ENCODE measurements at regions not wholly inside any gene's neighbourhood (a gene's known extent, or its start where the extent isn't known, plus 50 kb on each side); places are given as distances from the start of the nearest gene placed in this dataset.
"Not testable (repeated sequence)": the region's sequence is repeated elsewhere in the genome, so short reads cannot be mapped to it uniquely, and the experiment has no call there.

DNA sequence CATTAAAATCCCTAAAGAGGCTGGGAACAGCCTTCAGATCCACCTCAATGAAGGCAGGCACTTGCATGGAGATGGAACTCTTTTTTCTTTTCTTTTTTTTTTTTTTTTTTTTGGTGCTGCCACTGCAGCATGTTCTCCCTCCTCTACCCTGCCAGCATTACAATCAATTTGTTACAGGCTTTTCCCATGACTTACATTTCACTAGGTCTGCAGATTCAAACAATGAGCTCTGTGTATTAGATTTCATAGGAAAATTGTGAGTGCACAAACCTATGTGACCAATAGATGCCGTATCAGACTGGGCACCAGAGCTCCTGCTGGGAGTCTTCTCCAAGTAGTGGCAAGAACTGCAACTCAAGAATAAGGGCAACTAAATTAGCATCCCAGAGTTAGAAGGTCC lies 63.8 kb upstream of the GABRQ start:
- POLR2A ChIA-PET = no interaction called here
- H3K27me3 Mint-ChIP-seq (ENCODE audit: low read depth) = peaks cover 4% of the 10 kb centered on the region; the same call in 1 of the 2 replicates
- H3K4me3 Mint-ChIP-seq = no peak overlapping the region
- H3K9me3 Mint-ChIP-seq = no peaks in the 10 kb centered on the region
- no peak for ATAC-seq
- CTCF ChIA-PET = no interaction called here
- DNase-seq (ENCODE audit: low spot score) = no peak
- H3K4me1 Mint-ChIP-seq = no peaks in the 10 kb centered on the region
- TF ChIP-seq, protein P1, sequence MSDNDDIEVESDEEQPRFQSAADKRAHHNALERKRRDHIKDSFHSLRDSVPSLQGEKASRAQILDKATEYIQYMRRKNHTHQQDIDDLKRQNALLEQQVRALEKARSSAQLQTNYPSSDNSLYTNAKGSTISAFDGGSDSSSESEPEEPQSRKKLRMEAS (CRISPR knock-in tag; IDR thresholded peaks at IDR 0.05) = no peak
- no peaks in the 10 kb centered on the region for H3K36me3 Mint-ChIP-seq
- H3K27ac Mint-ChIP-seq = no peak overlapping the region

- Mint-ChIP-seq H3K27me3 (ENCODE audit: low read depth) (peaks cover 3% of the 10 kb centered on the region), H3K4me3 (no peak overlapping the region), H3K36me3 (no peaks in the 10 kb centered on the region), H3K27ac (no peak overlapping the region), H3K4me1 (no peaks in the 10 kb centered on the region), H3K9me3 (peaks cover 6% of the 10 kb centered on the region)
- no peak for ATAC-seq
- ChIA-PET CTCF (no interaction called here), POLR2A (no interaction called here)
- DNase-seq (ENCODE audit: low spot score) = no peak
- TF ChIP-seq CDX4 (CRISPR knock-in tag; IDR thresholded peaks at IDR 0.05; ENCODE audit: borderline replicate concordance) (no peak), ZBTB21 (CRISPR knock-in tag; IDR thresholded peaks at IDR 0.05; ENCODE audit: borderline replicate concordance) (no peak), TEAD4 (CRISPR knock-in tag; IDR thresholded peaks at IDR 0.05) (no peak), SMAD4 (CRISPR knock-in tag; IDR thresholded peaks at IDR 0.05) (no peak), AFF4 (CRISPR knock-in tag; IDR thresholded peaks at IDR 0.05; ENCODE audit: borderline replicate concordance) (no peak), ZNF396 (CRISPR knock-in tag; IDR thresholded peaks at IDR 0.05; ENCODE audit: borderline replicate concordance) (no peak), IRF2 (CRISPR knock-in tag; IDR thresholded peaks at IDR 0.05; ENCODE audit: borderline replicate concordance, low read depth) (no peak), ZNF263 (CRISPR knock-in tag; IDR thresholded peaks at IDR 0.05; ENCODE audit: low read depth) (no peak), E2F5 (CRISPR knock-in tag; IDR thresholded peaks at IDR 0.05) (no peak), TEAD1 (CRISPR knock-in tag; IDR thresholded peaks at IDR 0.05) (no peak), NR3C1 (CRISPR knock-in tag; conservative IDR thresholded peaks at IDR 0.05; ENCODE audit: low read depth) (no peak), ZNF219 (CRISPR knock-in tag; IDR thresholded peaks at IDR 0.05; ENCODE audit: borderline replicate concordance) (no peak)
- TF ChIP-seq, protein P2, sequence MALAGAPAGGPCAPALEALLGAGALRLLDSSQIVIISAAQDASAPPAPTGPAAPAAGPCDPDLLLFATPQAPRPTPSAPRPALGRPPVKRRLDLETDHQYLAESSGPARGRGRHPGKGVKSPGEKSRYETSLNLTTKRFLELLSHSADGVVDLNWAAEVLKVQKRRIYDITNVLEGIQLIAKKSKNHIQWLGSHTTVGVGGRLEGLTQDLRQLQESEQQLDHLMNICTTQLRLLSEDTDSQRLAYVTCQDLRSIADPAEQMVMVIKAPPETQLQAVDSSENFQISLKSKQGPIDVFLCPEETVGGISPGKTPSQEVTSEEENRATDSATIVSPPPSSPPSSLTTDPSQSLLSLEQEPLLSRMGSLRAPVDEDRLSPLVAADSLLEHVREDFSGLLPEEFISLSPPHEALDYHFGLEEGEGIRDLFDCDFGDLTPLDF (CRISPR knock-in tag; IDR thresholded peaks at IDR 0.05) = no peak
- TF ChIP-seq, protein P3, sequence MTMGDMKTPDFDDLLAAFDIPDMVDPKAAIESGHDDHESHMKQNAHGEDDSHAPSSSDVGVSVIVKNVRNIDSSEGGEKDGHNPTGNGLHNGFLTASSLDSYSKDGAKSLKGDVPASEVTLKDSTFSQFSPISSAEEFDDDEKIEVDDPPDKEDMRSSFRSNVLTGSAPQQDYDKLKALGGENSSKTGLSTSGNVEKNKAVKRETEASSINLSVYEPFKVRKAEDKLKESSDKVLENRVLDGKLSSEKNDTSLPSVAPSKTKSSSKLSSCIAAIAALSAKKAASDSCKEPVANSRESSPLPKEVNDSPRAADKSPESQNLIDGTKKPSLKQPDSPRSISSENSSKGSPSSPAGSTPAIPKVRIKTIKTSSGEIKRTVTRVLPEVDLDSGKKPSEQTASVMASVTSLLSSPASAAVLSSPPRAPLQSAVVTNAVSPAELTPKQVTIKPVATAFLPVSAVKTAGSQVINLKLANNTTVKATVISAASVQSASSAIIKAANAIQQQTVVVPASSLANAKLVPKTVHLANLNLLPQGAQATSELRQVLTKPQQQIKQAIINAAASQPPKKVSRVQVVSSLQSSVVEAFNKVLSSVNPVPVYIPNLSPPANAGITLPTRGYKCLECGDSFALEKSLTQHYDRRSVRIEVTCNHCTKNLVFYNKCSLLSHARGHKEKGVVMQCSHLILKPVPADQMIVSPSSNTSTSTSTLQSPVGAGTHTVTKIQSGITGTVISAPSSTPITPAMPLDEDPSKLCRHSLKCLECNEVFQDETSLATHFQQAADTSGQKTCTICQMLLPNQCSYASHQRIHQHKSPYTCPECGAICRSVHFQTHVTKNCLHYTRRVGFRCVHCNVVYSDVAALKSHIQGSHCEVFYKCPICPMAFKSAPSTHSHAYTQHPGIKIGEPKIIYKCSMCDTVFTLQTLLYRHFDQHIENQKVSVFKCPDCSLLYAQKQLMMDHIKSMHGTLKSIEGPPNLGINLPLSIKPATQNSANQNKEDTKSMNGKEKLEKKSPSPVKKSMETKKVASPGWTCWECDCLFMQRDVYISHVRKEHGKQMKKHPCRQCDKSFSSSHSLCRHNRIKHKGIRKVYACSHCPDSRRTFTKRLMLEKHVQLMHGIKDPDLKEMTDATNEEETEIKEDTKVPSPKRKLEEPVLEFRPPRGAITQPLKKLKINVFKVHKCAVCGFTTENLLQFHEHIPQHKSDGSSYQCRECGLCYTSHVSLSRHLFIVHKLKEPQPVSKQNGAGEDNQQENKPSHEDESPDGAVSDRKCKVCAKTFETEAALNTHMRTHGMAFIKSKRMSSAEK (CRISPR knock-in tag; IDR thresholded peaks at IDR 0.05; ENCODE audit: borderline replicate concordance) = no peak
- TF ChIP-seq, protein P4, sequence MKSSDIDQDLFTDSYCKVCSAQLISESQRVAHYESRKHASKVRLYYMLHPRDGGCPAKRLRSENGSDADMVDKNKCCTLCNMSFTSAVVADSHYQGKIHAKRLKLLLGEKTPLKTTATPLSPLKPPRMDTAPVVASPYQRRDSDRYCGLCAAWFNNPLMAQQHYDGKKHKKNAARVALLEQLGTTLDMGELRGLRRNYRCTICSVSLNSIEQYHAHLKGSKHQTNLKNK (CRISPR knock-in tag; IDR thresholded peaks at IDR 0.05) = no peak
- TF ChIP-seq, protein P5, sequence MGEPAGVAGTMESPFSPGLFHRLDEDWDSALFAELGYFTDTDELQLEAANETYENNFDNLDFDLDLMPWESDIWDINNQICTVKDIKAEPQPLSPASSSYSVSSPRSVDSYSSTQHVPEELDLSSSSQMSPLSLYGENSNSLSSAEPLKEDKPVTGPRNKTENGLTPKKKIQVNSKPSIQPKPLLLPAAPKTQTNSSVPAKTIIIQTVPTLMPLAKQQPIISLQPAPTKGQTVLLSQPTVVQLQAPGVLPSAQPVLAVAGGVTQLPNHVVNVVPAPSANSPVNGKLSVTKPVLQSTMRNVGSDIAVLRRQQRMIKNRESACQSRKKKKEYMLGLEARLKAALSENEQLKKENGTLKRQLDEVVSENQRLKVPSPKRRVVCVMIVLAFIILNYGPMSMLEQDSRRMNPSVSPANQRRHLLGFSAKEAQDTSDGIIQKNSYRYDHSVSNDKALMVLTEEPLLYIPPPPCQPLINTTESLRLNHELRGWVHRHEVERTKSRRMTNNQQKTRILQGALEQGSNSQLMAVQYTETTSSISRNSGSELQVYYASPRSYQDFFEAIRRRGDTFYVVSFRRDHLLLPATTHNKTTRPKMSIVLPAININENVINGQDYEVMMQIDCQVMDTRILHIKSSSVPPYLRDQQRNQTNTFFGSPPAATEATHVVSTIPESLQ (CRISPR knock-in tag; IDR thresholded peaks at IDR 0.05) = no peak
Measured at GRCh38 chrX:152575331-152575730, 62.4 kb upstream of the GABRQ start.

GRCh38 chrX:152587523-152587922 lies 50.2 kb upstream of the GABRQ start:
- H3K9me3 Mint-ChIP-seq = peaks cover 15% of the 10 kb centered on the region
- CTCF ChIA-PET; H3K4me1 Mint-ChIP-seq; H3K4me3 Mint-ChIP-seq; ATAC-seq; H3K27ac Mint-ChIP-seq; H3K27me3 Mint-ChIP-seq (ENCODE audit: low read depth); DNase-seq (ENCODE audit: low spot score); POLR2A ChIA-PET; H3K36me3 Mint-ChIP-seq: not testable (repeated sequence)
